H4 (cell line): ENCODE measurements at regions not wholly inside any gene's neighbourhood (a gene's known extent, or its start where the extent isn't known, plus 50 kb on each side); places are given as distances from the start of the nearest gene placed in this dataset.

Experiments
- DNase-seq: peaks from one replicate; pipeline ENCODE4 v3.0.0-alpha.2; 2015; ENCODE audit warnings: low spot score

- DNase-seq, result no peak
These were observed 259.6 kb upstream of the SLITRK3 start for GRCh38 chr3:165455793-165456192.

- no peak for DNase-seq
These were observed 259.2 kb upstream of the SLITRK3 start for GRCh38 chr3:165455360-165455759.

- no peak for DNase-seq
These were observed 255.3 kb upstream of the SLITRK3 start for GRCh38 chr3:165451371-165452070.

- DNase-seq, result no peak
These were observed 250.4 kb upstream of the SLITRK3 start for GRCh38 chr3:165446555-165446954.

GRCh38 chr3:165444745-165445144 lies 248.6 kb upstream of the SLITRK3 start:
- no peak for DNase-seq

- no peak for DNase-seq
These were observed 247.5 kb upstream of the SLITRK3 start for GRCh38 chr3:165443664-165444063.

- no peak for DNase-seq
These were observed 245.9 kb upstream of the SLITRK3 start for GRCh38 chr3:165442061-165442460.

- DNase-seq, result no peak
These were observed 244.2 kb upstream of the SLITRK3 start for GRCh38 chr3:165440380-165440779.

GRCh38 chr3:165439765-165440164 lies 243.6 kb upstream of the SLITRK3 start:
- no peak for DNase-seq

- DNase-seq, result no peak
These were observed 238.3 kb upstream of the SLITRK3 start for GRCh38 chr3:165434516-165434915.

- no peak for DNase-seq
These were observed 210.2 kb upstream of the SLITRK3 start for GRCh38 chr3:165406425-165406824.

- no peak for DNase-seq
These were observed 208.3 kb upstream of the SLITRK3 start for GRCh38 chr3:165404357-165405027.

- DNase-seq, result no peak
These were observed 207.5 kb upstream of the SLITRK3 start for GRCh38 chr3:165403666-165404065.

- no peak for DNase-seq
These were observed 199.0 kb upstream of the SLITRK3 start for GRCh38 chr3:165395188-165395587.

- DNase-seq, result no peak
These were observed 197.3 kb upstream of the SLITRK3 start for GRCh38 chr3:165393461-165393860.

GRCh38 chr3:165390166-165390565 lies 194.0 kb upstream of the SLITRK3 start:
- DNase-seq, result no peak

- no peak for DNase-seq
These were observed 193.5 kb upstream of the SLITRK3 start for GRCh38 chr3:165389653-165390052.

GRCh38 chr3:165389064-165389463 lies 192.9 kb upstream of the SLITRK3 start:
- peak; percentile 14 for DNase-seq

GRCh38 chr3:165383381-165383780 lies 187.2 kb upstream of the SLITRK3 start:
- DNase-seq, result peak; percentile 30

GRCh38 chr3:165382672-165383071 lies 186.5 kb upstream of the SLITRK3 start:
- DNase-seq, result no peak

GRCh38 chr3:165378761-165379160 lies 182.6 kb upstream of the SLITRK3 start:
- no peak for DNase-seq

GRCh38 chr3:165359005-165359404 lies 162.8 kb upstream of the SLITRK3 start:
- no peak for DNase-seq

GRCh38 chr3:165355316-165355715 lies 159.1 kb upstream of the SLITRK3 start:
- no peak for DNase-seq

- no peak for DNase-seq
These were observed 151.3 kb upstream of the SLITRK3 start for GRCh38 chr3:165347526-165347925.
